ENCODE measurements at regions not wholly inside any gene's neighbourhood (a gene's known extent, or its start where the extent isn't known, plus 50 kb on each side); places are given as distances from the start of the nearest gene placed in this dataset.

DNA sequence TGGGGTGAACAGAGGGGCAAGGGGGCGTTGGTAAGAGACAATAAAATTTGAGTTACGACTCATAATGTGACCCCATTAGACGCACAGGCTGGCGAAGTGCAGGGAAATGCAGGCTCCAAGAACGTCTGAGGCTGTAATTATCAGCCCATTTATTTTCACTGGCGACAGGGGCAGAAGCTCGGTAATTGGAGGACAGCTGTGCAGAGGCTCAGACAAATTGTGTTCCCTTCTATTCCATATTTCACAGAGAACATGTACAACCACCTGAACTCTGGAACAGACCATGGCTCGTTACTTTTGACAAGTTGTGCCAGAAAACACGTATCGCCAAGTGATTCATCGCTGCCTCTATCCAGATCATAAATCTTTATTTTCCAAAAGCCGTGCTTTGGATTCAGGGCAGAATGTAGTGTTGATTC lies 137.3 kb upstream of the FRMD4A start:
- no peak for DNase-seq

DNA sequence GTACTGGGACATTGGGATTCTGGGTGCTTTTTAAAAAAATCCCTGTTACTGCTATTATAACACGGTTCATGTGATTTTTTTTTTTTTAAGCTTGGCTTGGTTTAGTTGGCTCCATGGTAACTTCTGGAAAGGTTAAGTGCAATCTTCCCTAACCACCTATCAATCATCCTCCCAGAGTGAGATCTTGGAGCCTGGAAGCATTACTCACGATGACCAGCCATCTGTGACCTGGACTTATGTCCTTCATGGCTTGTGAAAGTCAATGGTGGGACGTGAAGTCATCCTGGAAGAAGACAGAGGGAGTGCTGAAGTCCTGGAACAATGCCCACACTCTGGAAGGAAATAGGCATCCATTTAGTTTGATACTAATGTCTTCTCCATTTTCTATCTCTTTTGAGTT lies 135.5 kb upstream of the FRMD4A start:
- DNase-seq: no peak

DNA sequence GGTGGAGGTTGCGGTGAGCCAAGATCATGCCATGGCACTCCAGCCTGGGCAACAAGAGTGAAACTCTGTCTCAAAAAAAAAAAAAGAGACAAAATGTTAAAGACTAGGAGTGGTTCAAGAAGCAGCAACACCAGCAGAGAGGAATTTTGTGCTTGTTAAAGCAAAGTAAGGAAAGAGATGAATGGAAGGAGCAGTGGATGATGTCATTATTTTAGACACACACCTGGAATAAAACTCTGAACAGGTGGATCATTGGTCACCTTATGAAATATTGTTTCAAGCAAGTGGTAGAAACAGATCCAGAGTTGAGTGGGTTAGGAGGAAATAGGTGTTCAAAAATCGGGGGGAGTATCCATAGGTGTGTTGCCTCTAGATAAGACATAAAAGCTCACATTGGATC lies 129.7 kb upstream of the FRMD4A start:
- no peak for DNase-seq

DNA sequence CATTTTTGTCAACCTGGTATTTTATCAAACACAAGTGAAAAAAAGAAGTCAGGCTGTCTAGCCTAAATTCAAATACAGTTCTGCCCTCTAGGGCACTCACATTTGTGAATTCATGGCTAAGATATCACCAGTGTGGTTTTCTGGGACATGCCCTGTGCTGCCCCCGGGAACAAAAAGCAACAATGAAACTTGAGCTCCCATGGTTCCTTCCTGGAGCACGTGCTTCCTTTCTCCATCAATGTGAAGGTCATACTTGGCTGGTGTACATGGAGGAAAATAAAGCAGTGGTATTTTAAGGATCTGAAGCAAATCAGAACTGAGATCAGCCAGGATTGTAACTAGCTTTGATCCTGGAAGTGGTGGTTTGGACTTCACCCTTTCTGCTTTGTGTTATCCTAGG lies 128.9 kb upstream of the FRMD4A start:
- no peak for DNase-seq

DNA sequence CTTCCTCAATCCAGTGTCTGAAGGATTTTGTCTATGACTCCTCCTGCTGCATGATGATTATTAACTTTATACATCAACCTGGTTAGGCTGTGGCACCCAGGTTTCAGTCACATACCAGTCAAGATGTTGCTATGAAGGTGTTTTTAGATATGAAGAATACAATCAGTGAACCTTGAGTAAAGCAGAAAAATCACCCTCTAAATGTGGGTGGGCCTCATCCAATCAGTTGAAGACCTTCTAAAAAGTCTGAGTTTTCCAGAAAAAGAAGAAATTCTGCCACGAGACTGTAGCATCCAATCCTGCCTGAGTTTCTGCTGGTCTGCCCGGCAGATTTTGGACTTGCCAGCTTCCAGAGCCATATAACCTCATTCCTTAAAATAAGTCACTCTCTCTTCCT lies 126.1 kb upstream of the FRMD4A start:
- no peak for DNase-seq

DNA sequence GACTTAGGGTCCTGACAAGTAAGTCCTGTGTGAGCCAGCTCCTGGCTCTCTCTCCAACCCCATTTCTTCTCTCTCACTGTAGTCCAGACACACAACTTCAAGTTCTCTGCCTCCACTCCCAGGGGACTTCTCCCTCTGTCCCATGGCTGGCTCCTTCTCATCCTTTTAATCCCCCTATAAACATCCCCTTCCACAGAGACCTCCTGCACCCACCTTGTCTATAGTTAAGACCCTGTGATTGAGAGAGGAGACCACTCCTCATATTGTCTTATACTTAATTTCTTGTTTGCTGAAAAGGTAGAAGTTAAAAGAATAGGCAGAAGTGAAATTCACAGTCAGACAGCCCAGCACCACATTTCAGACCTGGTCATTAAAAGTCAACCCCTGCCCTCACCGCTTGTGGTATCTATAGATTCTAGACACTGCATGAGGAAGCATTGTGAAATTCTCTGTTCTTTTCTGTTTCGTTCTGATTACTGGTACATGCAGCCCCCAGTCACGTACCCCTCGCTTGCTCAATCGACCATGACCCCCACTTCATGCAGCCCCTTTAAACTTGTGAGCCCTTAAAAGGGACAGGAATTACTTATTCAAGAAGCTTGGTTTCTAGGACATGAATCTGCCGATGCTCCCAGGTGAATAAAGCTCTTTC lies 125.6 kb upstream of the FRMD4A start:
- DNase-seq: no peak

DNA sequence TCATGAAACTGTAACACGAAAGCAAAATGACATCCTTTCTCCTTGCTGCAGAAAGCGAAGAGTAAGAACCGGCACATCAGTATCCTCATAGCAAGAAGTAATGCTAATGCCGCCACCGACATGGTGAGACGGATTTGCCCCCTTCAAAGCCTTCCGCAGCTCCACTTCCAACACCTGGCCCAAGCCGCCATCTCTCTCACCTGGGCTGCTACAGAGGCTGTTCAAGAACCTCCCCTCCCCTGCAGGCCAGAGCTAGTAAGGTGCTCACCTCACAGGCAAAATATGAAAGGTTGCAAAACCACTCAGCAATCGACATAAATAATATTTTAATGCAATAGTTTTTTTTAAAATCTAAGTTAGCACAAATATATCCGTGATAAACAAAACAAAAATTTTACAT lies 123.9 kb upstream of the FRMD4A start:
- no peak for DNase-seq

DNA sequence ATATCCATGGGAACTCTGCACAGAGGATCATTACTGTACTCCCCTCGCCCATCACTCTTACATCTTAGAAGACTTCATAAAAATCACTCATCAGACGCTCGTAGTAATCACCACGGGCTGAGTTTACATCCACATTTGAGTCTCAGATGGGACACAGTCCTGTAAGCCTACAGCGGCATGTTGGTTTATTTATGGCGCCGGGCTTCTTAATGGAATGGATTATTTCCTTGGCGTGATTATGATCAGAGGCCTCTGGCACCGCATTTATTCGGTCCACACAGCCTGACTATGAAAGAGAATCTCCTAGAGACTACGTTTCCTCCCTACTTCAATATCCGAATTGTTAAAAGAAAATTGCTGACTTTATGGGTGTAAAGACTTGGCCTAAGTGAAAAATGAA lies 123.5 kb upstream of the FRMD4A start:
- DNase-seq: no peak

DNA sequence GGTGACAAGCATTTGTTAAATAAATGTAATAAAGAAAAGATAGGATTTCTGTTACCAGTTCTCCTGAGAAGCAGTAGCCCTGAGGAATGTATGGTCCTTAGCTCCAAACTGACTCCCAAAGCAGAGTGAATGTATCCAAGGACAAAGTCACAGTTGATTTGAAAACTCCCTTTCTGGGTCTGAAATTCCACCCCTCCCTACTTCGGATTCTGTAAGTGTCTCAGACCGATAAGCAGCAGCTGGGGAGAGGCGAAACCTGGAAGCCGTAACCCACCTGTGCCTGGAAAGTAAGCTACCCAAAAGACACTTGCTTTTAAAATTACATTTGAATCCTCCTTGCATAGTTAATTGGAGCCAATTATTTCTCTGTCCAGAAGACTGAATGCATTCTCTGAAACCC lies 122.9 kb upstream of the FRMD4A start:
- DNase-seq: no peak

DNA sequence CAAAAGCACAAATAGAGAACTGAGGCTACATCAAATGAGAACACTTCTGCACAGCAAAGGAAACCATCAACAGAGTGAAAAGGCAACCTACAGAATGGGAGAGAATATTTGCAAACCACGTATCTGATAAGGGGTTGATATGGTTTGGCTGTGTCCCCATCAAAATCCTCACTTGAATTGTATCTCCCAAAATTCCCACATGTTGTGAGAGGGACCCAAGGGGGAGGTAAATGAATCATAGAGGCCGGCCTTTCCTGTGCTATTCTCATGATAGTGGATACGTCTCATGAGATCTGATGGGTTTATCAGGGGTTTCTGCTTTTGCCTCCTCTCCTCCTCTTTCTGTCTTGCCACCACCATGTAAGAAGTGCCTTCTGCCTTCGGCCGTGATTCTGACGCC lies 120.6 kb upstream of the FRMD4A start:
- no peak for DNase-seq

DNA sequence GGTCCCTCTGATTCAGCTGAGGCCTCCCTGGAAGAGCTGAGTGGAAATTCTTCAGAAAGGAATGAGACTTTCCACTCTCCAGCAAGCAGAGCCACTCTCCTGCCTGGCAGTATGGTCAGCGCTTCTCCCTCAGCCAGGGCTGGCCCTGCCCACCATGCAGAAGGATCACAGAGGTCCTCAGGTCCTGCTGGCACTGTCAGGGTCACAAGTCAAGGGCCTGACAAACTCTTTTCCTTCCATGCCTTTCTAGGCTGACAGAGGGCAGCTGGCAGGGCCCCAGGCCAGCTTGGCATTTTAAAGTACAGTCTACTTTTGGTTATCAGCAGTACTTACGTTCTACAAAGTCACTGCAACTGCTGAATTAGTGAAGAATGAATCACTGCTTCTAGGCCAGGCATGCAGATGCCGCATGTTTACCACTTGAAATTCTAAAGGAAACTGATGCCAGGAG lies 119.3 kb upstream of the FRMD4A start:
- DNase-seq: no peak

DNA sequence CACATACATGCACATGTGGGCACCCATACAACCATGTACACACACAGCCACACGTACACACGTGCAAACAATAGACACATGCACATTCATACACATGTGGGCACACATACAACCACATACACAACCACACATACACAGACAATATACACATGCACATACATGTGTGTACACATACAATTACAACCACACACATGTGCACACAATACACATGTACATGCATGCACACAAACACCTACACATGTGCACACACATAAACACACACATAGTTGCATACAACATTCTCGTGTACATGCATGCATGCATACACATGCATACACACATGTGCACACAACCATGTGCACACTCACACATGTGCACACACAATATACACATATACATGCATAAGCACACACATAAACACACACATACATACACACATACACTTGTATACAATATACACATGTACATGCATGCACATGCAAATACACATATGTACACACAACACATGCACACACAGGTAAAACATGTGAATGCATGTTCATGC lies 118.6 kb upstream of the FRMD4A start:
- no peak for DNase-seq

DNA sequence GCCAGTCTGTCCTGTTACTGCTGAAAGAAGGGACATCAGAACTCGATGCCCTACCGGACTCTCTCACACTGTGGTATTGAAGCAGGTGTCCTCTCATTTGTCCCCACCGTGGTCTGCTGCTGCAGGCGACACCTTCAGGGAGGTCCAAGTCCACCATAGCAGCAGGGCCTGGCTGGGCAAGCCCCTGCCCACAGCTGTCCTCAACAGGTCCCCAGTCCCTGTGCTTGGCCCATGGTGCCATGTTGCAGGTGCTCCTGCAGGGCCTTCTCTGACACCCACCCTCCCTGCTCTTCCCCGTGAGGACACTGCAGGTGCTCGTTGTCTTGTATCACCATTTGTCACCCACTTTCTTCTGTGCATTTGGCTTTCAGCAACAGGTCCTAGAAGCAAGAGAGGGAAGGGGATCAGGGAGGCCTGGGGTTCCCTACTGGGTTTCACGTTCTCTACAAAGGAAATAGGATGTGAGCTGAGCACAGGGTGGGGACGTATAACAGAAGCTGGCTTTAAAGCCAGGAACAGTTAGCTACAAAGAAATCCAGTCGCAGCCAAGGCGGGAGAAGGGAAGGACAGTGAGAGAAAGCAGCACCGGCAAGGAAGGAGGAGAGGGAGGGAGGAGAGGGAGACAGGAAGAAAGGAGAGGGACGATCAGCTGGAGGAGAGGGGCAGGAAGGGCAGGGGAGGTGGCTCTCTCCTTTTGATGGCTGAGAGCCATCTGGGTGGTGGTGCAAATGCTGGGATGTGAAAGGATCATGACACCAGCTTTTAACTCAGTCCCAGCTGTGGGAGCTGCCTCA lies 117.7 kb upstream of the FRMD4A start:
- no peak for DNase-seq

DNA sequence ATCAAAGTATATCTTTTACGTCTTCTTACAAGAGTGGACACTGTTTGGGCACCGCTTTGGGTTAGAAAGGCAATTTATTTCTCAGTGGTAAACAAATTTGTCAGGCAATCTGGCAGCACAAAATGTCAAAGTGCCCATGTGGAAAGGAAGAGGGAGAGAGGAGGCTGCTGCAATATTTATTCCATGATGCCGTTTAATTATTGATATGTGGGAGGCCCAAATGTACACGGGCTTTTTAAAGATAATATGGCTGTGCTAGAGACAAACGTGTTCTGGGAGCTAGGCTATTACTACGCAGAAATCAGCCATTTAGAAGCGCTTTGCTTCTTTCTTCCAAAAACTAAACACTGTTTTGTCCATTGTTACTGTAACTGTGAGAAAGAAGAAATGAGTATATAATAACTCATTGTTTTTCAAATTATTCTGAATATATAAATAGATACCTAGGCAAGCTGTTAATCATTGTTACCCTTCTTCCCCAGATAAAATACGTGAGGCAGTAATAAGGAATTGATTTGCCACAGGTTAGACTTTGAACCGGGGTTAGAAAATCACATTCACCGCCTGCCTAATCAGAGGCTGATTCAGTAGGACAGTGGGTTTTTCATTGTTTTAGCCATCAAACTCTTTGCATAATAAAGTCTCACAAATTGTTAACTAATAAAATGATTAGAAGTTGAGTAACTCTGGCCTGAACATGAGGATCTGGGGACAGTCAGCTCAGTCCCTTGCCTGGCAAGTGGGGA lies 116.5 kb upstream of the FRMD4A start:
- no peak for DNase-seq

DNA sequence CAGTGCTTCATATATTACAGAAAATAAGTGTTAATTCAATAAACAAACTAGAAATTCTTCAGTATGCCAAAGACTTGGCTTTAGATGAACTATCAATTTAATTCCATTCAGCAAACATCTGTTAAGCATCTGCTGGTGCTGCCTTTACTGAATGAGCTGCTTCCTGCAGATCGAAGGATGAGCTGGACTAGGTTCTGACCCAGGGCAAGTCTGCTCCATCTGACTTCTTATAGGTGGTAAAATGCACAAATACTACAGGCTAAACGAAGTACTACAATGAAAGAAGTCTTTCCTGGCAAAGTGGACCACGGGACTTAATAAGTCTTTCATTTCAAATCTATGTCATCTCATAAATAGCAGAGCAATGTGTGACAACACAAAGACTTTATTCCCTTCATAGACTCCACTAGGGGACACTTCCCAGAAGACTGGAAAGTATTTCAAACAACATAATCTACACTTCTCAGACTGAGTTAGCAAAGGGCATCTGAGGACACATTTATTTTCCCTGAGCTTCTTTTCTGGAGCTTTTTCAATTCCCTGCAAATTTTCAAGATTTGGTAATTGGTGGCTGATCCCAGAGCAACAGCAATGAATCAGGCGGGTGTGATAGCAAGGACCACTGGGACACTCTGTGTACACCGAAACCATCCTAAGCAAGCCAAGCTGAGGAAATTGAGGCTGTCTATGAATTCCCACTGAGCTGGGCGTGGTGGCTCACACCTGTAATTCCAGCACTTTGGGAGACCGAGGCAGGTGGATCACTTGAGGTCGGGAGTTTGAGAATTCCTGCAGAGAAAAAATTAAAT lies 108.9 kb upstream of the FRMD4A start:
- DNase-seq: no peak

DNA sequence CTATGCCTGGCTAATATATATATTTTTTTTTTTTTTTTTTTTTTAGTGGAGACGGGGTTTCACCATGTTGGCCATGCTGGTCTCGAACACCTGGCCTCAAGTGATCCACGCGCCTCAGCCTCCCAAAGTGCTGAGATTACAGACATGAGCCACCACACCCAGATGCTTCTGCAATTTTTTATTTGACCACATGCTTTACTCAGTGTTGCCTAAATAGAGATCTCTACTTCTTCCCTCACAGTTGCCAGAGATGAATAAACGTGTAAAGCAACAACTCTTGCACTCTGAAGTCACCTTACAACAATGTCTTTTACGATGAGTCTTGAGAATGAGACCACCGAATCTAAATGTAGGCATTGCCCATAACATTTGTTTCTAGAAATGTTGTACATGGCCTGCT lies 107.9 kb upstream of the FRMD4A start:
- no peak for DNase-seq

DNA sequence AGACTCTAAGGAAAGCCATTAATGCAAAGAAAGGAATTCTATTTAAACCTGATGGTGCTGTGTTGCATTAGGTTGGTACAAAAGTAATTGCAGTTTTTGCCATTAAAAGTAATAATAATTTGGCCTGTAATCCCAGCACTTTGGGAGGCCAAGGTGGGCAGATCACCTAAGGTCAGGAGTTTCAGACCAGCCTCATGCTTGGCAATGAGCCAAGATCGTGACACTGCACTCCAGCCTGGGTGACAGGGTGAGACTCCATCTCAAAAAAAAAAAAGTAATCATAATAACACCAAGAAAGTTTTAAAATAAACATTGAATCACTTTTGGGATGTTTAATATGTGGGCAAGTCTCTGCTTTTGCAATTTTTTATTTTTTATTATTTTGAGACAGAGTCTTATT lies 107.3 kb upstream of the FRMD4A start:
- no peak for DNase-seq

DNA sequence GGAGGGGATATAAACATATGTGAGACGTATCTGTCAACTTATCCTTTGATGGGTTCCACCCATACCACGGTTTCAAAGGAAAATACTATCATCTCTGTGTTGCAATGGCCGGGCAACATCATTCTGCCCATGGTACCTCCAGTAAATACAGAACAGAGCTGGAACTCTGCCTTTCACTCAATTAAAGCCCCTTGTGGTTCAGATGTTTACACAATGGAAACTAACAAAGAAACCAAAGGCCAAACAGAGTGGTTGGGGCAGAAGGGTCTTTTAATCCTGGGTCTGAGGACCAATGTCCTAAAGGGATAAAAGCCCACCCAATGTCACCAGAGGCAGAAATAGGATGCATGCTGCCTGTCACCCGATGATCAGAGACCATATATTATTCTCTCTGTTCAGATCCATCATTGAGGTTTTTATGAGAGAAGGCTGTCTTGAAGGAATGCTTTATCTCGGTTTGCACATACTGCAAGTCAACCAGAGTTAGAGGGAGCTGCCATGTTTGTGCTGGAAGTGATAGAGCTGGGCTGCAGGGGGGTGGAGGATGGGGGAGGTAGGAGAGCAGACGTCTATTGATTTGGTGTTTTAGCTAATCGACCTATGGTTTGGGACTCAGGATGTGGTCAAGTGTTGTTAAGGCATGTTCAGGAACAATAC lies 105.4 kb upstream of the FRMD4A start:
- no peak for DNase-seq

DNA sequence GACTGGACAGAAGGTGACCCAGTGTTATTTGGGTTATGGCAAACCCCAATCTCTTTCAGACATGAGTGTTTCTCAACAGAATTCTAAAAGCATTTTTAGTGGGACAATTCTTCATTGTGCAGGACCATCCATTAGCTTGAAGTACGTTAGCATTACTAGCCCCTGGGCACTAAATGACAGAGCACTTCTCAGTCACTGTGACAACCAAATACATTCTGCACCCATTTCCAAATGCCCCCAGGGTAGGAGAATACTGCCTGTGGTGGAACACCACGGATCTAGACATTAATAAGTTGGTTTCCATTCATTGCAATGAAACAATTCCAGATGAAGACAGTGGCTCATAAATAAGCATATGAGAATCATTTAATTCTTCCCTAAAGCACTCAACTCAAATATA lies 102.4 kb upstream of the FRMD4A start:
- DNase-seq: no peak

DNA sequence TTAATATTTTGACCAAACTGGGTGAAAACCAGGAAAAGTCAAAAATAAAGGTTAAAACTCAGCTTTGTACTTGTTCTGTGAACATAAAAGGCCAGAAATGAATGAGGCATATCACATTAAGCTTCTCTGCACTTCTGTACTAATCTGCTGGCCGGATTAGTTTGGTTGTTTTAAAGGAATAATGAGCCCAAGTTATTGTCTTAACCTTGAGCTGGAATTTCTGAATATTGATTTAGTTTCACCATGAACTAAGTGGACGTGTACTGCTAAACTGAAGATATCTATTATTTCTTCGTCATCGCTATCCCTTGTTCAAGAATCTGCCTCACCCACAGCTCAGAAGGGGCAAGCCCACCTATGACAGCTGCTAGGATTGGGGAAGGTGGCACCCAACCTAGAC lies 101.1 kb upstream of the FRMD4A start:
- DNase-seq: no peak

DNA sequence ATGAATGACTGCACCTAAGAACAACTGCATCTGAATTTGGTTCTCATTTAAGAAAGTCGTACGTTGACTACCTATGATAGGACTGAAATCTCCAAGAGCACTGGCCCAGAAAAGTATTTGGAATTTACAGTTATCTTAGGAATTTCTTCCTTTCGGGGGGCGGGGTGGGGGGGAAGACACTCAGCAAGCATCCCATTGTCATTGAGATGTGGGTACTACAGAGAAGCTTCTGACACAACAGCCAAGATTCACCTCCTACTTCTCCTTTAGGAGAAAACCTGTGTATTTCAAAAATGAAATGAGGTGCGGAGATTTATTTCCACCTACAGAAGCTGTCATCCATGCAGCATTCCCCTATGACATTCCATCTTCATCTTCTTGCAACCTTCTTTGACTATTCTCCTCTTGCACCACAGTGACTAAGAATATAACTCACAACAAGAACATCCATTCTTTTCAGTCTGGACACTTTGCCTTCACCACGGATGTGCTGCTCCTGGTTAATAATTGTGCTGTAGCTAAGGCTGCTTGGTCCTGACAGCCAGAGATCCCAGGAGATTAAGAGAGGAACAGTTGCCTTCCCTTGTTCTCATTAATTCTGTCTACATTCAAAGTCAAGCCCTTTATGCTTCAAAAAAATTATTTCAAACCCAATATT lies 98.4 kb upstream of the FRMD4A start:
- DNase-seq: no peak

DNA sequence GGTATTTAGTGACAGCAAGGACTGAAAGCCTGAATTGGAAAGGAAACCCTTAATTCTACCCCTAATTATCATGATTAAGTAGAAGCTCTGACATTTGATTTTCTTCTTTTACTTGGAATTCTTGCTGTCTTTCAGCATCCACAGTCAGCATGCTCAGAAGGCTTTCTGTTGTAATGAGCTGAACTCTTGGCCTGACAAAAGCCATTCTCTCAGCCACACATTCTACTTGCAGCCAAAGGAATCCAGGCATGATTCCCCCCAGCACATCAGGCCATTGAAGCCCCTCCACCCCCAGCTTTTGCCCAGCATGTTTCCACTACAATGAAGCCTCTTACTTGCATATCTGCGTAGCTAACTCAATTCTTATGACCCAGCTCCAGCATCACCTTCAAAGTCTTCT lies 94.3 kb upstream of the FRMD4A start:
- DNase-seq: no peak

All from CD4-positive, alpha-beta T cell treated with Interleukin-4 for 1 hour (primary cell).